HG03565 (cell line): ENCODE measurements at regions not wholly inside any gene's neighbourhood (a gene's known extent, or its start where the extent isn't known, plus 50 kb on each side); places are given as distances from the start of the nearest gene placed in this dataset.
"Not testable (repeated sequence)": the region's sequence is repeated elsewhere in the genome, so short reads cannot be mapped to it uniquely, and the experiment has no call there.

ENCODE experiments used
- ATAC-seq: cut with Tn5 transposase; IDR thresholded peaks from one replicate; pipeline ENCODE4 v1.9.1; 2021; ENCODE audit warnings: mild to moderate bottlenecking, moderate library complexity; ENCODE audit not compliant: unreplicated experiment

DNA sequence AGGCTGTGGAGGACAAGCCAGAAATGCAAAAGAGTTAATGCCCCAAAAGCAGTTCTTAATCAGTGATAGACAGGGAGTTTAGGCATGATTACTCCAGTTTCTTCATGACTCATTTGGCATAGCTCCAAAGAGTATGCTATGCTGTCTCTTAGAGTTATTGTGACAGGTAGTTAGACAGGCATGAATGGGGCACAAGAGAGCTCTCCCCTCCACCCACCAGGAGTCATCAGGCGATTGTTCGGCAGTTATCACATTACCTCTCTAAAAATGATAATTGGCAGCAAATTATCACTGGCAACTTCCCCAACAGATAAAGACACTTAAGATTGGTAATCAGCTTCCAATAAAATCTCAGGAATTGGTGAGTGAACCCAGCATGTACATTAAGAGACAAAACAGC lies 320.1 kb downstream of the DAD1 start:
- ATAC-seq = no peak

DNA sequence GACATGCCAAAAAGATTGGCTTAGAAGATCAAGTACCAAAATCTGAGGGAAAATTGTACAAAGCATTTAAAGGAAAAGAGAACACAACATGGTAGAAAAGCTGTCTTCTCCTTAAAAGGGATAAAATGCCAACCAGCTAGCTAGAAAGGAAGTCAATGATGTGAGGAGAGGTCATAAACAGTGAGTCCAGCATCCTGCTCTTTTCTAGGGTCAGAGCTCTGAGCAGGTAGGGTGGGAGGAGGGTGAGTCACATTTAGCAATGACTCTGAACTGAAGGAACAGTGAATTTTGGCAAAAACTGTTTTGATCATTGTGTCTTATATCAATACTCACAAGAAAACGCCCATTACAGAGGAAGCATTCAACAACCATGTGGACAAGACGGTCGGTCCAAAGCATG lies 322.3 kb downstream of the DAD1 start:
- ATAC-seq = no peak

DNA sequence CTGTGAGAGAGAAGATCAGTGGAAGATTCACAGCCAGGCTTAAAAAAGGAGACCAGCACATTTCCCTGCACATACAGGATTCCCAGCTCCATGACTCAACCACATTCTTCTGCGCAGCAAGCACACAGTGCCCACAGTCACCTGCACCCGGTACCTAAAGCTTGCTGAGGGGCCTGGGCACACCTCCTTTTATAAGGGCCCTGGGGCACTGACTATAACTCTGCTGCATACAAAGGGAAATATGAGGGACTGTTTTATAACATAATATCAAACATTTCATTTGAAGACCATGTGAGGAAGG lies 322.9 kb downstream of the DAD1 start:
- no peak for ATAC-seq

DNA sequence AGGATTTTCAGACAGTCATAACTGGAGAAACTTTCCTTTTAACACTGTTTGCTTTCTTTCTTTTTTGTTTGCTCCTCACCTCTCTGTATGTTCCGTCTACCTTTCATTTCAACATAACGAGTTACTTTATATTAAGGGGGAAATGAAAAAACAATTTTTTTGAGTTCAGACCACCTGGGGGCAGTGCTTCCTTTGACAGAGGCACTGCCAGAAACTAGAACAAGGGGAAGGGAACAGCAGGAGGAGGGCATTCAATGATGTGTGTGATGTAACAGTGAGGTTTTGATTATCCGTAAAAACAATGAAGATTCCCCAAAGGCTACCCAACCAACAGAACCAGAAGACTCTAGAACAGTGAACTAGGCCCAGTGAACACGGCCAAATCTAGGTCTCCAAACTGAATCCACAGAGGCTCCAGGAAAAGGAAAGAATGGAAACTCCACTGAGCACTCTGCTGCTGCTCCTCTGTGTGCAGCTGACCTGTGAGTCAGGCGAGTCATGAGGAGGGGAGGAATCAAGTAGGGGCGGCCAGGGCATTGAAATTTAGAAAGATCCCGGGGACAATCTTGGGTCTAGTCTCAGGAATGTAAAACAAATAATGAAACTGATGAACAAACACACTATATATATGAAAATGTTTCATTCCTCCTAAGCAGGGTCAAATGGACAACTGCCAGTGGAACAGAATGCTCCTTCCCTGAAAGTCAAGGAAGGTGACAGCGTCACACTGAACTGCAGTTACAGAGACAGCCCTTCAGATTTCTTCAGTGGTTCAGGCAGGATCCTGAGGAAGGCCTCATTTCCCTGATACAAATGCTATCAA lies 323.5 kb downstream of the DAD1 start:
- ATAC-seq = no peak

DNA sequence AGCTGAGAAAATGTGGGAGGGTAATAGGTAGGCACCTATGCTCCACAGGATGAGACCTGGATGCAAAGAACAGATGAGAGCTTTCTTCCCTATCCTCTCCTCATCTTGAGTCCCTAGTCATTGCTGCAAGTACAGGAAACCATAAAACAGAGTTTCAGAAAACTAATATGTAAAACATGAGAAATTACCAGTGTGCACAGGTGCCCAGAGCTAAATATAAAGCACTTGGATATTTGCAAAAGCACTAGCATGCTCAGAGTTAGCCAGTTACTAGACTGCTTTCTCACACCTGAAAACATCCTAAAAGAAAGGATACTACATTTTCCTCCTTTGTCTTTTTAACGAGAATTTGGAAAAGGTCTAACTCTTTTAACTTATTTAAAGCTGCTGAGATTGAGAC lies 324.3 kb downstream of the DAD1 start:
- no peak for ATAC-seq

DNA sequence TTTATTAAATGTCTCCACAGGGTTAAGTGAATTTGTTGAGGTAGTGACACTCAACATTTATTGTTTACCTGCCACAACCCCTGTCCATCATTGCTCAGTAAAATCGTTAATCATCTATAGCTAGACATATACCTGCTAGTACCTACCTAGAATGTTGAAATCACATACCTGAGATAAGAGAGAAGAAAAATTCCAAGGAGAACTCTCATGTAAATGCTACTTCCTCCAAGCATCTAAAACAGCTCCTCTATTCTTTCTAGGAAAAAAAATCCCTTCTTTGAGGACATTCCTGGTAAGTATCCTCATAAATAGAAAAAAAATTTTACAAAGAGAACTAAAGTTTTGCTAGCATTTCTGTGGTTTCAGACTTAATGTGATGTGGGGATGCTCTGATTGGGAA lies 325.1 kb downstream of the DAD1 start:
- ATAC-seq = no peak

DNA sequence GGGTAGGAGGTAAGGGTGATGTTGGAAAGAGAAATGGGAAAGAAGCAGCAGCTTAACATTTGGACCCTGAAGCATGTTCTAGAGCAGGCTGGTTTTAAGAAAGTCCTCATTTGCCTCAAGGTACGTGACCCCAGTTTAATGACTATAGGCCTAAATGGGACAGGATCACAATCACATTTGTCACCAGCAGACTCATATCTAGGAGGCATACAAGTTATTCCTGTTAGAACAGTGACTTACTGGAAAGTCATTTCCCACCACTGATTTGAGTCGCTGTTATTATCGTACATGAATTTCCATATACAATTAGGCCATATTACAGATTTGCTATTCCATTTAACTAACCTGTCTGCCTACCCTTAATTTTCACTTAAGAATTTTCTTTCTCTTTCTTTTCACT lies 326.1 kb downstream of the DAD1 start:
- no peak for ATAC-seq

DNA sequence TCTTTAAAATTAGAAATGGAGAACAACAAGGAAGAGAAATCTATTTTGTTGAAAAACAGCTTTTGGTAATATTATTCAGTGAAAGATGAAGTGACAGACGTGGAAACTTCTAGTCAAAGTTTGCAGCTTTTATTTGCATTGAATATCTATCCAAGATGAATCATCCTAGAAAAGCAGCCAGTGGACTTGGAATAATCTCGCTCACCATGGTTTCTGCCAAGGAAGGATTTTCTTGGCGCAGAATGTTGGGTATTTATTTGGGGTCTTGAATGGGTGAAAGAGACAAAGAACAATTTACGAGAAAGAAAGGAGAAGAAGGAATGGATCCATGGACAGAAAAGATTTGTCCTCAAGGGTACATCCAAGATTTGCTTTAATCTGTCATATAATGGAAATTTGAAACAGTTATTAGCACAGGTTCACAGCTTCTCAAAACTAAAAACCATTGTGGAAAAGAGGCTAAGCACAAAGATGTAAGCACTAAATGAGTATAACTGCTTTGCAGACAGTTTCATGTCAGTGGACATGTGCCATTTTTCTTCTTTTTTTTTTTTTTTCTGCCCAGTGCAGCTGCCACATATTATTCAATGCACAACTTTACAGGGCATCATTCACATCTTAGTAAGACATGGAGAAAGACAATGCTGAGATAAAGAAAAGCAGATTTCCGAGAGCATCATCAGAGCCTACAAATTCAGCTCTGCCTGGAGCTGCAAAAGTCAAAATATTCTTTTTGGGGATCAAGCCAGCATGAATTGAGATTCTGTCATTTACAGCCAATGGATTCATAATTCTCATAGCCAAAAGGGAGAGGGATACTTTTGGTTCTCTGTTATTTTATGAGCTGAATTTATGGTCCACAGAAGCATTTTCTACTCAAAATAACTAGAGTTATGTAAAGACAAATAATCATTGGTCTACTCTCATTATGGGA lies 333.7 kb downstream of the DAD1 start:
- ATAC-seq = no peak

DNA sequence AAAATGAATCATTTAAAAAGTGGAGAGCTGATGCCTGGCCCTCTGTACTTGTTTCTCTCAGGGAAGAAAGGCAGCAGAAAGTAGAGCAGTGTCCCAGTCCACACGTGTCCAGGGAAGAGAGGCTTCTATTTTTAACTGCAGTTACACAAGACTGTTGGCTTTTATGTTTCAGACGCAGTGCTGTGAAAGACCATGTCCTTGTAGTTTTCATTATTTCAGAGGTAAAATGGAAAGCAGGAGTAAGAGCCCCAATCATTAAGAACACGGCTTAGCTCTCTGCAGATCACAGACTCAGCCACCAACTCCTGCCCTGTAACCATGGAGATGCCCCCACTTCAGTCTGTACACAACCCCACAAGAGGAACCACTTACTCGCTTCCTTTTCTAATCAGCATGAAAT lies 336.3 kb downstream of the DAD1 start:
- no peak for ATAC-seq

DNA sequence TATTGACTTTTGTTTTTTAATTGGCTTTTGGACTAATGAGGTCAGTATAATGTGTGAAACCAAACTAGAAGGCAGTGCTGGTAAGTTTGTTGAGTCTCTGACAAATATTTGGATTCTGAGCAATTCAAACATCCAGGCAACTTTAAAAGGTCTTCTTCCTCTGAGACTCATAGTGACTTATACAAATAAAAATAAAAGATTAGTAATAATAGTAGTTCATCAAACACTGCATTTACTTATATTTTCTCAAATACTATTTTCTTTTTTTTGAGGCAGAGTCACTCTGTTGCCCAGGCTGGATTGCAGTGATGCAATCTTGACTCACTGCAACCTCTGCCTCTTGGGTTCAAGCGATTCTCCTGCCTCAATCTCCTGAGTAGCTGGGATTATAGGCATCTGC lies 337.9 kb downstream of the DAD1 start:
- ATAC-seq = no peak

DNA sequence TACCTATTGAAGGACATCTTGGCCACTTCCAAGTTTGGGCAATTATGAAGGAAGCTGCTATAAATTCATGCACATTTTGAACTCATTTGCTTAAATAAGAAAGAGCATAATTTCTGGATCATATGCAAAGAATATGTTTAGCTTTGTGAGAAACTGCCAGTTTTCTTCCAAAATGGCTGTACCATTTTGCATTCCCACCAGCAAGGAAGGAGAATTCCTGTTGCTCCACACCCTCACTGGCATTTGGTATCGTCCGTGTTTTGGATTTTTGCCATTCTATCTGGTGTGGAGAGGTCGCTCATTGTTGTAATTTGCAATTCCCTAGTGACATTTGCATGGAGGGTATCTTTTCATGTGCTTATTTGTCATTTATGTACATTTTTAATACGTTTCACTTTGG lies 339.3 kb downstream of the DAD1 start:
- ATAC-seq = no peak

DNA sequence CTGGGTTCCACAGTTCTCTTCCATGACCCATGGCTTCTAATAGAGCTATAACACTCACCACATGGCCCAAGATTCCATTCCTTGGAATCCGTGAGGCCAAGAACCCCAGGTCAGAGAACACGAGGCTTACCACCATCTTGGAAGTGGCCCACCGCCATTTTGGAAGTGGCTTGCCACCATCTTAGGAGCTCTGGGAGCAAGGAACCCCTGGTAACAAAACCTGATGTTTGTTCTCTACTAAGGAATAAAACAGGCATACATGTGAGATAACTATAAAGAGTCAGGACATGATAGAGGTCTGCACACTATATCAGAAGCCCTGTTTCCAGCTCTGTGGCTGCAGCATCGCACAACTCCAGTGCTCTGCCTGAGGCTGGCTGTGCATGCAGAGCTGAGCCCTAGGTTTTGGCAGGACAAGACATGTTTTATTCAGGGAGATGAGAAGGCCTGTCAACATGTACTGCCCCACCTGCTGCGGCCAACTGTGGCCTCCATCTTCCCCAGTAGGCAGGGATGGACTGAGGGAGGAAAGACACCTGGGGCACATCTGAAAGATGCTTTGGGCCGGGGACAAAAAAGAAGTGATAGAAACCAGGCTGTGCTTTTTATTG lies 344.9 kb downstream of the DAD1 start:
- no peak for ATAC-seq

DNA sequence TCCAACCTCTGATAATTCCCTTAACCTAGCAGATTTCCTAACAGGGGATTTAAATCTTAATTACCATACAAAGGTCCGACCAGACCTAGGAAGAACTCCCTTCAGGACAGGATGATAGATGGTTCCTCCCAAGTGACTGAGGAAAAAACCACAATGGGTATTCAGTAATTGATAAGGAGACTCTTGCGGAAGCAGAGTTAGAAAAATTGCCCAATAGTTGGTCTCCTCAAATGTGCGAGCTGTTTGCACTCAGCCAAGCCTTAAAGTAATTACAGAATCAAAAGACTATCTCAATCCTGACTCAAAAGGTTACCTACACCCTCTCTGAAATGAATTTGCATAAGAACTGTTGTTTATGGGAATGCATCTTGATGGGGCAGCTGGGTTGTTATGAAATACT lies 350.7 kb downstream of the DAD1 start:
- not testable (repeated sequence) for ATAC-seq

DNA sequence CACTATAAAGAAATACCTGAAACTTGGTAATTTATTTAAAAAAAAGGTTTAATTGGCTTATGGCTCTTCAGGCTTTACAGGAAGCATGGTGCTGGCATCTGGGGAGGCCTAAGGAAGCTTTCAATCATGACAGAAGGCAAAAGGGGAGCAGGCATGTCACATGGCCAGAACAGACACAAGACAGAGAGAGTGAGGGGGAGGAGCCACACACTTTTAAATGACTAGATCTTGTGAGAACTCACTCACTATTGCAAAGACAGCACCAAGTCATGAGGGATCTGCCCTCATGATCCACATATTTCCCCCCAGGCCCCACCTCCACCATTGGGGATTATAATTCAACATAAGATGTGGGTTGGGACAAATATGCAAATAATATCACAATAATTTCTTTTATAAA lies 355.6 kb downstream of the DAD1 start:
- no peak for ATAC-seq

DNA sequence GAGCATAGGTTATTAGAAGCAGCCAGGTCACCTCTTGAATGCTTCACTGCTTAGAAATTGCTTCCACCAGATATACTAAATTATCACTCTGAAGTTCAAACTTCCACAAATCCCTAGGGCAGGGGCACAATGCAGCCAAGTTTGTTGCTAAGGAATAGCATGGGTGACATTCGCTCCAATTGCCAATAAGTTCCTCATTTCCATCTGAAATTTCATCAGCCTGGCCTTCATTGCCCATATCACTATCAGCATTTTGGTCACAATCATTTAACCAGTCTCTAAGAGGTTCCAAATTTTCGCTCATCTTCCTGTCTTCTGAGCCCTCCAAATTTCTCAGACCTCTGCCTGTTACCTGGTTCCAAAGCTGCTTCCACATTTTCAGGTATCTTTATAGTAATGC lies 356.1 kb downstream of the DAD1 start:
- no peak for ATAC-seq

DNA sequence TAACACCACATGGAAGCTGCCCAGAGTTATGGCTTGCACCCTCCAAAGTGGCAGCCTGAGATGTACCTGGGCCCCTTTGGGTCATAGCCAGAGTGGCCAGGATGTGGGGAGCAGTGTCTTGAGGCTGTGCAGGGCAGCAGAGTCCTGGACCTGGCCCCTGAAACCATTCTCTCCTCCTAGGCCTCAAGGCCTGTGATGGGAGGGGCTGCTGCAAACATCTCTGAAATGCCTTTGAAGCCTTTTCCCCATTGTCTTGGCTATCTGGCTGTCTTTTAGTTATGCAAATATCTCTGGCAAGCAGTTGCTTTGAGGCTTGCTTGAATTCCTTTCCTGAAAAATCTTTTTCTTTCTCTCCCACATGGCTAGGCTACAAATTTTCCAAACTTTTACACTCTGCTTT lies 356.5 kb downstream of the DAD1 start:
- ATAC-seq = no peak

DNA sequence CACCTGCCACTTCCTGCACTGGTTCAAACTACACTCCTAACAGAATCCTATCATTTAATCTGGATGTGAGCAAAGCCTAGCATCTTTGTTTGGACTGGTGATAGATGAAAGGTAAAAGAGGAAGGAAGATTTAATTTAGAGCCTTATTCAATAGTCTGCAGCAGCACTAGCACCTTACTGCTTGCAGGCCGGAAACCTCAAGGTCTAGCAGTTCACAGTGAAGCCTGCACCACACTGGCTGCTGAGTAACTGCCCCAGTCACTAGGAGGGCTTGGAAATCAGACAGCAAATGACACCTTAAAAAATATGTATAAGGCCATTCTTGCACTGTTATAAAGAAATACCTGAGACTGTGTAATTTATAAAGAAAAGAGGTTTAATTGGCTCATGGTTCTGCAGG lies 358.0 kb downstream of the DAD1 start:
- ATAC-seq = peak; percentile 65

DNA sequence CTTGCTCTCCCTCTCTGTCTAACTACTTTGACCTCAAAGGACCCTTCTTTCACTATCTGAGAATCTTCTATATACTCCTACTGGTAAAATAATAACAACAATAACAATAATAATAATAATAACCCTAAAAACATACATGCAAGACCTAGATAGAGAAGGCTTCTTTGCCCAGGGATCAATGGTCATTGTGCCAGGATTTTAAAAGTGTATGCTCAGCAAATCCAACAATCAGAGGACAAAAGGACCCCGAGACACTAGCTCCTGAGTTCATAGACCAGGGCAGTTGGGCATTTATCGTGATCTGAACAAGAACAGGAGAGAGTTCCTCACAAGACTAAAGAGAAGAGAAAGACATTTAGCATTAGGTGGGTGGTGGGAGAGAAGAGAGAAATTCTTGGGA lies 358.5 kb downstream of the DAD1 start:
- ATAC-seq = no peak

DNA sequence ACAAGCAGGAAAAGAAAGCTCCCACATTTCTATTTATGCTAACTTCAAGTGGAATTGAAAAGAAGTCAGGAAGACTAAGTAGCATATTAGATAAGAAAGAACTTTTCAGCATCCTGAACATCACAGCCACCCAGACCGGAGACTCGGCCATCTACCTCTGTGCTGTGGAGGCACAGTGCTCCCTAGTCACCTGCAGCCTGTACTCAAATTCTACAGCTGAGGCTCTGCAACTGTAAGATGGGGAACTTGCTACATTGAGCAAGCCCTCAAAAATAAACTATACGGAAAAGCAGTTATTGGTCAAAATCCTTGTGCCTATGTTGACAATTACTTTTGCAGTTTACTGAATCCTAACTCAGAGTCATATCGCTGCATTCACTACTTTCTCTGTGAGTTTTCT lies 361.9 kb downstream of the DAD1 start:
- ATAC-seq = no peak

DNA sequence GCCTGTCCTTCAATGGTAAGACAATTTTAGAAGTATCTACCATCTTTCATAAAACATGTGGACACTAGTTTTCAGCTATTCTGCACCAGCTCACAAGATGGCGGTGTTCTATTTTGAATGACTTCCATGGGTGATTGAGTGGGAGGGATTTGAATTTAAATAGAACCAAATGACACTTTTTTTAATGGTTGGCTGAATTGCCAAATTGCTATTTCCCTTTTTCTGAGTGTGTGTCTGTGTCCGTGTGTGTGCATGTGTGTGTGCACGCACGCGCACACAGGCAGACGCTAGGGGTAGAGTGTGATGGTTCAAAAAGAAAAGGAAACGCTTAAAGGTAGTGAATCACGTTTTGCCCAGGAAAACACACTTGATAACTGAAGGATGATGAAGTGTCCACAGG lies 362.6 kb downstream of the DAD1 start:
- ATAC-seq = no peak

DNA sequence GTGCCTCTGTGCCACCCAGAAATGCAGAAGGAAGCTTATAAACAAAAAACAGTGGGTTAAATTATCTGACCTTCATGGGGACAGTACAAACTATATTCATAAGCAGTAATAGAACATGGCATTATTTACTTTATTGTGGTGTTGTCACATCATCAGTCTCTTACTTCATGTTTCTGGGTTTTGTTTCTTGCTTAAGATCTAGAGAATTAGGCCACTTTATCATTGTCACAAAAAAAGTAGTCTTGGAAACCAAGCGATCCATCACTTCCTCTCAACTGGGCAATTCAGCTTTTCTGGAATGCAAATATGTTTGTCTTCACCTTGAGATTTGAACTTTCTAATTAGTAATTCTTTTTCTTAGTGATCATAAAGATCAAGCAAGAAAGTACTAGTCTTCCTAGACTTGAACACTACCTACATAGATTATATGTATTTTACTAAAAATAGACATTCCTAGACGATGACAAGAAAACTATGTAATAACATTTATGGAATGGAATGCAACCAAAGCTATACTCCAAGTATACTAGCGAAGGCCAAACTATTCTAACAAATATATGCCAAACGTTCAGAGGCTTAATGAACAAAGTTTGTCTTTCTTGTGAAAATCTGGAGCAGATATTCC lies 363.4 kb downstream of the DAD1 start:
- no peak for ATAC-seq

DNA sequence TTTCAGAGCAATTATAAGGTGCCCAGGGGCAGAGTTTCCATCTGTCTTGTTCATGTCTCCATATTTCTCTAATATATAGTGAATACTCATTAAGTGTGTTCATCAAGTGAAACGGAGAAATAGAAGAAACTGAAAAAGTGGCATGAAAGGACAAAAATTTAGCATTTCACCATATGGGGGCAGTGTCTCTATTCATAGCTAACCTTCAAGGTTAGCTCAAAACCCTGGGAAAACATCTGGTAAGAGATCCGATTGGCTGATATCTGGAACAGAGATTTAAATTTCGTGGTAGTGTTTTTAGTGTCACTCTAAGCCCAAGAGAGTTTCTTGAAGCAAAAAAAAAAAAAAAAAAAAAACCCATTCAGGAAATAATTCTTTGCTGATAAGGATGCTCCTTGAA lies 367.5 kb downstream of the DAD1 start:
- no peak for ATAC-seq
